ENCODE measurements at regions not wholly inside any gene's neighbourhood (a gene's known extent, or its start where the extent isn't known, plus 50 kb on each side); places are given as distances from the start of the nearest gene placed in this dataset.

DNA sequence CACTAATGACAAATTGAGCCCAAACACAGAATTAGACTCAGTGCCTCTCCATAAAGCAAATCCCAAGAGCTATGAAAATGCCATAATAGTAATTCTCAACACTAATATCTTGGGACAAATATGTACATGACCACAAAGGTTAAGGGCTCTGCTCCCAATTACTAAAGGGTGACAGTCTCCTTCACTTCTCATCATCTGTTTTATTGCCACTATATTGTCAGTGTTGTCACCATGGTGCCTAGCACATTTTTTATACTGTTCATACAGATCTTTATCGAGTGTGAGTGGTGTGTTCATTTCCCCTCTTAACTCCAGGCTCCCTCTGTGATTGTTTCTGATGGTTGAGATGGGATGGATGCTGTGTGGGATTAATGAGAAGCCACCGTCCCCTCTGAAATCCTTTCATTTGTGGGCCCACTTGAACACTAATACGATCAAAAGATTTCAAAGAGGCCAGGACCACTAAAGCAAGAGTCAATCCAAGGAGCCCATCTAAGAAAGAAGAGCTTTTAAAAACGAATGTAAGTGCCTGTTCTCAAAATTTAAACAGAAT is 277.7 kb downstream of the GXYLT1 start:
- H3K27me3 ChIP-seq (replicated peaks in 1 of 2; ENCODE audit: control insufficient read depth in 2 of 2, insufficient read depth in 2 of 2, low read length in 1 of 2): no peaks in the 10 kb centered on the region; a peak in 1 of 4 replicates
- H3K4me1 ChIP-seq (ENCODE audit: control insufficient read depth, insufficient read depth, low read length): no peaks in the 10 kb centered on the region
- H3K4me3 ChIP-seq: no peak overlapping the region
- no peak overlapping the region for H3K9ac ChIP-seq (ENCODE audit: control insufficient read depth, insufficient read depth, low read length)
- CTCF ChIA-PET: no interaction called here
- RAD21 ChIA-PET (ENCODE audit: unreplicated experiment): no interaction called here
- no peak overlapping the region for H2AFZ ChIP-seq (ENCODE audit: control insufficient read depth, low read depth, low read length)
- DNase-seq (ENCODE audit: low read depth, low spot score) (no peak), ATAC-seq (no peak), FAIRE-seq (no peak)
- POLR2A ChIA-PET: no interaction called here
- WGBS (ENCODE audit: insufficient coverage, insufficient replicate concordance, low lambda C conversion rate, missing lambda C conversion rate): 32% methylated on average over 4 of the region's 4 CpGs
- H3K9me3 ChIP-seq (replicated peaks; ENCODE audit: control insufficient read depth, insufficient read depth, low read length): no peaks in the 10 kb centered on the region
- no peaks in the 10 kb centered on the region for H4K20me1 ChIP-seq (ENCODE audit: control insufficient read depth, insufficient read depth)
- no TSS peak for BruUV-seq (replicated peaks)
- no peaks in the 10 kb centered on the region for H3K36me3 ChIP-seq (ENCODE audit: control insufficient read depth in 2 of 2, insufficient read depth in 2 of 2, low read length in 1 of 2)
- intact Hi-C loops (cut with micrococcal nuclease; ENCODE audit: unreplicated experiment) (loop anchor here (1.0 kb wide), 1 partner anchor 34 kb away; no protein-coding TSS in a partner anchor), in situ Hi-C loops (cut with MboI) (no loop called here)
- no peak overlapping the region for H3K27ac ChIP-seq (ENCODE audit: control insufficient read depth, insufficient read depth)
- H3K4me2 ChIP-seq (ENCODE audit: control insufficient read depth, insufficient read depth): no peak overlapping the region
- SMC1A ChIA-PET (ENCODE audit: uncharacterized antibody, unreplicated experiment): interaction anchor here (0.6 kb wide), 1 partner anchor 13 kb away, joined by 3 read pairs; no protein-coding TSS in a partner anchor
- no peak for TF ChIP-seq TCF7 (IDR thresholded peaks at IDR 0.05; ENCODE audit: borderline replicate concordance)
- TF ChIP-seq RAD51 (IDR thresholded peaks at IDR 0.05): no peak
- TF ChIP-seq, protein P1, sequence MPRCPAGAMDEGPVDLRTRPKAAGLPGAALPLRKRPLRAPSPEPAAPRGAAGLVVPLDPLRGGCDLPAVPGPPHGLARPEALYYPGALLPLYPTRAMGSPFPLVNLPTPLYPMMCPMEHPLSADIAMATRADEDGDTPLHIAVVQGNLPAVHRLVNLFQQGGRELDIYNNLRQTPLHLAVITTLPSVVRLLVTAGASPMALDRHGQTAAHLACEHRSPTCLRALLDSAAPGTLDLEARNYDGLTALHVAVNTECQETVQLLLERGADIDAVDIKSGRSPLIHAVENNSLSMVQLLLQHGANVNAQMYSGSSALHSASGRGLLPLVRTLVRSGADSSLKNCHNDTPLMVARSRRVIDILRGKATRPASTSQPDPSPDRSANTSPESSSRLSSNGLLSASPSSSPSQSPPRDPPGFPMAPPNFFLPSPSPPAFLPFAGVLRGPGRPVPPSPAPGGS (IDR thresholded peaks at IDR 0.05; ENCODE audit: borderline replicate concordance, insufficient read depth, low read depth, low read length, poor library complexity, severe bottlenecking): no peak
- H3K79me2 ChIP-seq (ENCODE audit: control insufficient read depth, insufficient read depth, low read length): no peaks in the 10 kb centered on the region

DNA sequence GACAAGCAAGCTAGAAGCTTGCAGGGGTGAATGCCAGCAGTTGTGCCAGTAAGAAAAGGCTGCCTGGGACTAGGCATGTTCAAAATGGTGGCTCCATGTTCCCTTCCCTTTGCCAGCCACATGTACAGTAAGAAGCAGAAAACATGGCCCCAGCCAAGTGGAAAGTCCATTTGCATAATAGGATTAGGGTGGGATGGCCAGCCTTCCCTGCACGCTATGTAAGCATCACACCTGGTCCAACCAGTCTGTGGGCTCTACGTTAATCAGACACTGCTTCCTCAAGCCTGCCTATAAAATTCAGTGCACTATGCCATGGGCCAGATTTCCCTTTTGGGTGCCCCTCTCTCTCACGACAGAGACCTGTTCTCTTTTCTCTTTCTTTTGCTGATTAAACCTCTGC is 288.4 kb downstream of the GXYLT1 start:
- POLR2A ChIA-PET: no interaction called here
- Histone ChIP-seq H2AFZ (ENCODE audit: control insufficient read depth, low read depth, low read length) (no peak overlapping the region), H3K4me2 (ENCODE audit: control insufficient read depth, insufficient read depth) (no peak overlapping the region), H3K9ac (ENCODE audit: control insufficient read depth, insufficient read depth, low read length) (no peak overlapping the region), H3K79me2 (ENCODE audit: control insufficient read depth, insufficient read depth, low read length) (no peaks in the 10 kb centered on the region), H3K36me3 (ENCODE audit: control insufficient read depth in 2 of 2, insufficient read depth in 2 of 2, low read length in 1 of 2) (no peaks in the 10 kb centered on the region), H3K4me1 (ENCODE audit: control insufficient read depth, insufficient read depth, low read length) (no peaks in the 10 kb centered on the region), H3K4me3 (no peak overlapping the region), H3K27ac (ENCODE audit: control insufficient read depth, insufficient read depth) (no peak overlapping the region), H3K27me3 (replicated peaks in 1 of 2; ENCODE audit: control insufficient read depth in 2 of 2, insufficient read depth in 2 of 2, low read length in 1 of 2) (no peaks in the 10 kb centered on the region), H3K9me3 (replicated peaks; ENCODE audit: control insufficient read depth, insufficient read depth, low read length) (no peaks in the 10 kb centered on the region), H4K20me1 (ENCODE audit: control insufficient read depth, insufficient read depth) (no peaks in the 10 kb centered on the region)
- RAD21 ChIA-PET (ENCODE audit: unreplicated experiment): no interaction called here
- WGBS (ENCODE audit: insufficient coverage, insufficient replicate concordance, low lambda C conversion rate, missing lambda C conversion rate): 0% methylated on average over 3 of the region's 3 CpGs
- in situ Hi-C loops (cut with MboI) (no loop called here), intact Hi-C loops (cut with micrococcal nuclease; ENCODE audit: unreplicated experiment) (no loop called here)
- no peak for FAIRE-seq
- no TSS peak for BruUV-seq (replicated peaks)
- SMC1A ChIA-PET (ENCODE audit: uncharacterized antibody, unreplicated experiment): no interaction called here
- CTCF ChIA-PET: no interaction called here
- no peak for DNase-seq (ENCODE audit: low read depth, low spot score)
- ATAC-seq: no peak
- no peak for TF ChIP-seq CREM (IDR thresholded peaks at IDR 0.05; ENCODE audit: low read depth)
- no peak for TF ChIP-seq IKZF1 (conservative IDR thresholded peaks at IDR 0.05)
- TF ChIP-seq SIN3A (IDR thresholded peaks at IDR 0.05; ENCODE audit: low read depth, low read length): no peak
- no peak for TF ChIP-seq KLF5 (IDR thresholded peaks at IDR 0.05; ENCODE audit: partially characterized antibody)
- no peak for TF ChIP-seq IRF4 (IDR thresholded peaks at IDR 0.05; ENCODE audit: low read depth, low read length)
- TF ChIP-seq ATF7 (IDR thresholded peaks at IDR 0.05; ENCODE audit: low read depth): no peak
- no peak for TF ChIP-seq SREBF1 (IDR thresholded peaks at IDR 0.05; ENCODE audit: low read length)
- TF ChIP-seq RAD21 (IDR thresholded peaks at IDR 0.05; ENCODE audit: insufficient read depth, low read depth, low read length): no peak
- TF ChIP-seq, protein P2, sequence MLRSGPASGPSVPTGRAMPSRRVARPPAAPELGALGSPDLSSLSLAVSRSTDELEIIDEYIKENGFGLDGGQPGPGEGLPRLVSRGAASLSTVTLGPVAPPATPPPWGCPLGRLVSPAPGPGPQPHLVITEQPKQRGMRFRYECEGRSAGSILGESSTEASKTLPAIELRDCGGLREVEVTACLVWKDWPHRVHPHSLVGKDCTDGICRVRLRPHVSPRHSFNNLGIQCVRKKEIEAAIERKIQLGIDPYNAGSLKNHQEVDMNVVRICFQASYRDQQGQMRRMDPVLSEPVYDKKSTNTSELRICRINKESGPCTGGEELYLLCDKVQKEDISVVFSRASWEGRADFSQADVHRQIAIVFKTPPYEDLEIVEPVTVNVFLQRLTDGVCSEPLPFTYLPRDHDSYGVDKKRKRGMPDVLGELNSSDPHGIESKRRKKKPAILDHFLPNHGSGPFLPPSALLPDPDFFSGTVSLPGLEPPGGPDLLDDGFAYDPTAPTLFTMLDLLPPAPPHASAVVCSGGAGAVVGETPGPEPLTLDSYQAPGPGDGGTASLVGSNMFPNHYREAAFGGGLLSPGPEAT (IDR thresholded peaks at IDR 0.05; ENCODE audit: low read depth): no peak
- TF ChIP-seq CBX5 (IDR thresholded peaks at IDR 0.05; ENCODE audit: low read depth): no peak
- TF ChIP-seq, protein P3, sequence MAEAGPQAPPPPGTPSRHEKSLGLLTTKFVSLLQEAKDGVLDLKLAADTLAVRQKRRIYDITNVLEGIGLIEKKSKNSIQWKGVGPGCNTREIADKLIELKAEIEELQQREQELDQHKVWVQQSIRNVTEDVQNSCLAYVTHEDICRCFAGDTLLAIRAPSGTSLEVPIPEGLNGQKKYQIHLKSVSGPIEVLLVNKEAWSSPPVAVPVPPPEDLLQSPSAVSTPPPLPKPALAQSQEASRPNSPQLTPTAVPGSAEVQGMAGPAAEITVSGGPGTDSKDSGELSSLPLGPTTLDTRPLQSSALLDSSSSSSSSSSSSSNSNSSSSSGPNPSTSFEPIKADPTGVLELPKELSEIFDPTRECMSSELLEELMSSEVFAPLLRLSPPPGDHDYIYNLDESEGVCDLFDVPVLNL (IDR thresholded peaks at IDR 0.05; ENCODE audit: low read depth, low read length): no peak
- no peak for TF ChIP-seq BACH1 (IDR thresholded peaks at IDR 0.05; ENCODE audit: borderline replicate concordance)
- TF ChIP-seq ZBED1 (IDR thresholded peaks at IDR 0.05; ENCODE audit: borderline replicate concordance): no peak
- no peak for TF ChIP-seq TARDBP (IDR thresholded peaks at IDR 0.05; ENCODE audit: borderline replicate concordance)

Data from GM12878 (cell line).